Neural progenitor cell (in vitro differentiated cells): ENCODE measurements at regions not wholly inside any gene's neighbourhood (a gene's known extent, or its start where the extent isn't known, plus 50 kb on each side); places are given as distances from the start of the nearest gene placed in this dataset.

Experiments used
- CTCF ChIP-seq: fragments of 200-600 bp; sonication (generic); IDR thresholded peaks from 2 replicates; pipeline ENCODE4 v1.5.1; 2017; ENCODE audit warnings: antibody characterized with exemption, mild to moderate bottlenecking
- EZH2 ChIP-seq: fragments of 200-600 bp; sonication (generic); IDR thresholded peaks from 2 replicates; pipeline ENCODE4 v1.6.1; 2017; ENCODE audit warnings: antibody characterized with exemption, mild to moderate bottlenecking, moderate library complexity

DNA sequence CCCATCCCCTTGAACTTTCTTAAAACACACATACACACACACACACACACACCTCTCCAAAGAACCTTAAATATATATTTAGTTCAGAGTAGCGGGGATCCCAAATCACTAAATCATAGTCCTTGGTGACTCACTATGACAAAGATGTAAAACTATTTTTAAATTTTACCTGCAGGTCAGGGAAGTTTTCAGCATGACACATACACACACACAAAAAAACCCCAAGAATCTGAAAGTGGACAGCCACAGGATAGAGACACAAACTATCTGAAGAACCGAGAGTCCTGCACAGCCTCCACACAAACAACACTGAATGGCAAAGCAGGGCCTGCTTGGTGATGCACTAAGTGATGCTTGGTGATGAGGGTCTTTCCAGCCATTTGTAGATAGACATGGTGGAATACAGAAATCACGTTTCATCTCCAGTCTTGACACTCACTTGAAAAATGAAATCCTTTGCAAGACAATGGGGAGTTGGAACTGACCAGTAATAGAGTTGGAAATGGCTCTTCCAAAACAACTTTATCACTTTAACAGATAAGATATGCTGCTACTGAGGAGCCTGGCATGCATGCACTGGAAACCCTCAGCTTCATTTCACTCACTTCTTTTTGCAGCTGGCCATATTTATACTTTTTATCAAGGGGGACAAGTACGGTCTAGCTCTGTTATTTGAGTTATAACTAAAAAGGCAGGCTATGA is 307.3 kb downstream of the RAPGEF2 start:
- TF ChIP-seq EZH2: no peak
- TF ChIP-seq CTCF: no peak
